IMR-90 (cell line): ENCODE measurements at regions not wholly inside any gene's neighbourhood (a gene's known extent, or its start where the extent isn't known, plus 50 kb on each side); places are given as distances from the start of the nearest gene placed in this dataset.
A peak's percentile ranks its signal among the peaks of the same experiment; 100 is the strongest.
"Not testable (repeated sequence)": the region's sequence is repeated elsewhere in the genome, so short reads cannot be mapped to it uniquely, and the experiment has no call there.

Experiments
- ATAC-seq: fragments of 200-7000 bp; cut with Tn5 transposase; 2 replicates; pipeline ENCODE4 v1.9.1; 2020; ENCODE audit warnings: low read depth, mild to moderate bottlenecking, moderate library complexity
- BruUV-seq: library from RNA; stranded (reverse); fragments of 400-500 nt; replicated peaks from 2 replicates; lab custom pipeline; 2021; lab: Mats Ljungman, UMichigan
- CTCF ChIA-PET: fragments of 300-600 bp; formaldehyde crosslinking; extraction: SDS; loops from one replicate; lab custom pipeline; 2021; ENCODE audit warnings: antibody characterized with exemption; lab: Yijun Ruan, JAX
- POLR2A ChIA-PET: fragments of 300-600 bp; sonication (Branson Sonifier 250); formaldehyde crosslinking; loops from one replicate; lab custom pipeline; 2022; ENCODE audit warnings: antibody characterized with exemption; ENCODE audit not compliant: unreplicated experiment; lab: Charles Lee
- DNase-seq: peaks from one replicate; pipeline ENCODE4 v3.0.0; 2013
- H2AFZ ChIP-seq: replicated peaks from 2 replicates; pipeline ENCODE3; 2013; ENCODE audit warnings: low read length, mild to moderate bottlenecking; ENCODE audit not compliant: poor library complexity
- H2AK5ac ChIP-seq: 2 replicates; pipeline ENCODE4 v1.6.1; 2013; ENCODE audit warnings: low read depth, low read length, inconsistent platforms
- H2AK9ac ChIP-seq: replicated peaks from 2 replicates; pipeline ENCODE3; 2013; ENCODE audit warnings: mild to moderate bottlenecking, low read depth, low read length, moderate library complexity; ENCODE audit not compliant: poor library complexity
- H2BK120ac ChIP-seq: 2 replicates; pipeline ENCODE4 v1.6.1; 2013; ENCODE audit warnings: low read depth, low read length, inconsistent platforms
- H2BK15ac ChIP-seq: 3 replicates; pipeline ENCODE4 v1.6.1; 2013; ENCODE audit warnings: low read depth, low read length, inconsistent platforms
- H2BK20ac ChIP-seq: 2 replicates; pipeline ENCODE4 v1.6.1; 2013; ENCODE audit warnings: low read depth, mild to moderate bottlenecking, inconsistent platforms, low read length, moderate library complexity
- H2BK5ac ChIP-seq: 2 replicates; pipeline ENCODE4 v1.6.1; 2013; ENCODE audit warnings: mild to moderate bottlenecking, low read depth, low read length, inconsistent platforms; ENCODE audit not compliant: poor library complexity, severe bottlenecking
- H3K14ac ChIP-seq: replicated peaks from 2 replicates; pipeline ENCODE4 v1.6.1; 2013; ENCODE audit warnings: low read depth, low read length, inconsistent platforms
- H3K18ac ChIP-seq: 2 replicates; pipeline ENCODE4 v1.6.1; 2013; ENCODE audit warnings: low read depth, low read length, control low read depth
- H3K23ac ChIP-seq: 2 replicates; pipeline ENCODE4 v1.6.1; 2013; ENCODE audit warnings: low read depth, low read length, inconsistent platforms
- H3K27ac ChIP-seq: 2 replicates; pipeline ENCODE4 v1.5.1; 2013; ENCODE audit warnings: mild to moderate bottlenecking, control low read depth, low read length; ENCODE audit not compliant: insufficient read depth
- H3K27me3 ChIP-seq: 2 replicates; pipeline ENCODE4 v1.6.1; 2013; ENCODE audit warnings: low read length; ENCODE audit not compliant: control insufficient read depth, insufficient read depth
- H3K36me3 ChIP-seq: 2 replicates; pipeline ENCODE4 v1.6.1; 2013; ENCODE audit warnings: low read length, mixed read lengths; ENCODE audit not compliant: control insufficient read depth, insufficient read depth
- H3K4ac ChIP-seq: 2 replicates; pipeline ENCODE4 v1.6.1; 2013; ENCODE audit warnings: low read depth, low read length, inconsistent platforms
- H3K4me1 ChIP-seq: 2 replicates; pipeline ENCODE4 v1.6.1; 2013; ENCODE audit warnings: low read length, mixed read lengths; ENCODE audit not compliant: control insufficient read depth, insufficient read depth
- H3K4me2 ChIP-seq: 2 replicates; pipeline ENCODE4 v1.6.1; 2013; ENCODE audit warnings: low read depth, mild to moderate bottlenecking, control low read depth, low read length, moderate library complexity
- H3K4me3 ChIP-seq: 2 replicates; pipeline ENCODE4 v1.5.1; 2013; ENCODE audit warnings: low read depth, mild to moderate bottlenecking, control low read depth, low read length, moderate library complexity; ENCODE audit not compliant: insufficient read depth
- H3K56ac ChIP-seq: 2 replicates; pipeline ENCODE4 v1.6.1; 2013; ENCODE audit warnings: low read length, inconsistent platforms; ENCODE audit not compliant: insufficient read depth; ENCODE audit errors: extremely low read depth
- H3K79me1 ChIP-seq, 2 experiments: 2 replicates each; pipeline ENCODE4 v1.6.1; 2013; ENCODE audit warnings: low read length in 2 of 2, inconsistent platforms in 1 of 2, low read depth in 1 of 2
- H3K9ac ChIP-seq: 2 replicates; pipeline ENCODE4 v1.6.1; 2013; ENCODE audit warnings: low read depth, low read length, control low read depth
- H3K9me1 ChIP-seq: 2 replicates; pipeline ENCODE4 v1.6.1; 2013; ENCODE audit warnings: low read length, inconsistent platforms; ENCODE audit not compliant: insufficient read depth
- H3K9me3 ChIP-seq: 2 replicates; pipeline ENCODE4 v1.6.1; 2013; ENCODE audit warnings: low read length; ENCODE audit not compliant: control insufficient read depth, insufficient read depth
- H4K20me1 ChIP-seq: 2 replicates; pipeline ENCODE4 v1.6.1; 2013; ENCODE audit warnings: low read length, inconsistent platforms; ENCODE audit not compliant: insufficient read depth
- H4K5ac ChIP-seq: 2 replicates; pipeline ENCODE4 v1.6.1; 2013; ENCODE audit warnings: mild to moderate bottlenecking, low read depth, low read length, control low read depth
- H4K8ac ChIP-seq, 2 experiments: 2 replicates each; pipeline ENCODE4 v1.6.1; 2013; ENCODE audit warnings: low read depth in 2 of 2, low read length in 2 of 2, control low read depth in 1 of 2, inconsistent platforms in 1 of 2
- H4K91ac ChIP-seq: 2 replicates; pipeline ENCODE4 v1.6.1; 2013; ENCODE audit warnings: low read depth, low read length, inconsistent platforms; ENCODE audit not compliant: insufficient read depth
- CHD1 ChIP-seq: IDR thresholded peaks from 2 replicates; pipeline ENCODE4 v1.6.1; 2012; ENCODE audit warnings: low read depth, low read length, improper control_type of control experiment
- WGBS, 2 experiments: methylation state at CpG; one replicate each; pipeline versions ENCODE4 v1.1.5 to v1.1.7; 2013; ENCODE audit warnings: missing lambda C conversion rate in 2 of 2; ENCODE audit not compliant: insufficient read length in 1 of 2; ENCODE audit errors: extremely low coverage in 2 of 2; 5-methylcytosine and 5-hydroxymethylcytosine counted together
- dilution Hi-C: fragments of 300-500 bp; cut with HindIII; formaldehyde crosslinking; loops from one replicate; pipeline ENCODE4 v1.14.3; 2018; ENCODE audit warnings: low sequenced_read_pairs; ENCODE audit not compliant: unreplicated experiment
- in situ Hi-C: fragments of 300-500 bp; cut with MboI; formaldehyde crosslinking; loops from 3 replicates; pipeline ENCODE4 v1.14.3; 2019; ENCODE audit warnings: low sequenced_read_pairs, inconsistent platforms, mixed read lengths
- intact Hi-C: fragments of 100-400 bp; cut with micrococcal nuclease; formaldehyde crosslinking; loops from 2 replicates; pipeline ENCODE4 v1.10.0; 2022

GRCh38 chr12:25705261-25705660 is 152.2 kb upstream of the LMNTD1 start:
- no peak for TF ChIP-seq CHD1
- H4K91ac ChIP-seq = no peak overlapping the region
- H3K9me3 ChIP-seq = peaks cover 8% of the 10 kb centered on the region
- H3K14ac ChIP-seq = no peak overlapping the region
- H3K79me1 ChIP-seq = no peaks in the 10 kb centered on the region
- H3K4me2 ChIP-seq = no peak overlapping the region
- no peak overlapping the region; the same call in 1 of the 2 replicates for H3K18ac ChIP-seq
- H3K9ac ChIP-seq = no peak overlapping the region
- H3K4me3 ChIP-seq = no peak overlapping the region
- H2BK120ac ChIP-seq = no peak overlapping the region
- WGBS, 2 experiments = no CpG with 5 or more reads among the region's 1 CpG
- H3K4me1 ChIP-seq = no peaks in the 10 kb centered on the region; the same call in 1 of the 2 replicates
- dilution Hi-C loops (no loop called here), in situ Hi-C loops (no loop called here), intact Hi-C loops (no loop called here)
- H3K27me3 ChIP-seq = no peaks in the 10 kb centered on the region
- POLR2A ChIA-PET = no interaction called here
- no peak overlapping the region for H3K56ac ChIP-seq
- H2AFZ ChIP-seq = no peak overlapping the region
- H2AK5ac ChIP-seq = no peak overlapping the region; the same call in 1 of the 2 replicates
- H3K9me1 ChIP-seq = no peaks in the 10 kb centered on the region
- BruUV-seq = no TSS peak
- no peak for DNase-seq
- no peak overlapping the region for H2BK20ac ChIP-seq
- no peak overlapping the region for H2BK15ac ChIP-seq
- no peak overlapping the region for H2AK9ac ChIP-seq
- no peak overlapping the region for H3K23ac ChIP-seq
- H4K20me1 ChIP-seq = no peaks in the 10 kb centered on the region
- CTCF ChIA-PET = no interaction called here
- H3K27ac ChIP-seq = no peak overlapping the region
- ATAC-seq = no peak
- H3K36me3 ChIP-seq = no peaks in the 10 kb centered on the region
- no peak overlapping the region; the same call in 1 of the 2 replicates for H4K5ac ChIP-seq
- H4K8ac ChIP-seq = no peak overlapping the region
- no peak overlapping the region for H2BK5ac ChIP-seq
- no peak overlapping the region for H3K4ac ChIP-seq

GRCh38 chr12:25706646-25707045 is 153.6 kb upstream of the LMNTD1 start:
- H3K27ac ChIP-seq, BruUV-seq, H4K5ac ChIP-seq, intact Hi-C loops, H4K91ac ChIP-seq, H3K4me1 ChIP-seq, H4K8ac ChIP-seq, H2AK5ac ChIP-seq, H3K23ac ChIP-seq, H3K4ac ChIP-seq, H2AFZ ChIP-seq, H3K9ac ChIP-seq, H3K36me3 ChIP-seq, DNase-seq, H2BK120ac ChIP-seq, H3K56ac ChIP-seq, H2BK5ac ChIP-seq, H3K79me1 ChIP-seq, H3K4me3 ChIP-seq, H2BK15ac ChIP-seq, H2BK20ac ChIP-seq, ATAC-seq, H3K27me3 ChIP-seq, POLR2A ChIA-PET, CTCF ChIA-PET, dilution Hi-C loops, H4K20me1 ChIP-seq, in situ Hi-C loops, H2AK9ac ChIP-seq, H3K4me2 ChIP-seq, H3K9me1 ChIP-seq, H3K14ac ChIP-seq: not testable (repeated sequence)
- Histone ChIP-seq H3K9me3 (peaks cover 13% of the 10 kb centered on the region), H3K18ac (peak overlapping the region; percentile 29; the same call in 1 of the 2 replicates)
